Epithelial cell of esophagus (primary cell): ENCODE measurements at regions not wholly inside any gene's neighbourhood (a gene's known extent, or its start where the extent isn't known, plus 50 kb on each side); places are given as distances from the start of the nearest gene placed in this dataset.

Experiments
- DNase-seq: peaks from one replicate; pipeline ENCODE4 v3.0.0; 2010; ENCODE audit warnings: low read depth
- H3K4me3 ChIP-seq: 2 replicates; pipeline ENCODE4 v1.5.1; 2011; ENCODE audit warnings: mild to moderate bottlenecking, low read length, control low read depth
- TF ChIP-seq, protein P1 (sequence below): IDR thresholded peaks from 2 replicates; pipeline ENCODE4 v1.5.1; 2011; ENCODE audit warnings: low read depth, mild to moderate bottlenecking, low read length, control low read depth, inconsistent platforms; ENCODE audit not compliant: insufficient read depth; ENCODE audit errors: missing control alignments

GRCh38 chr9:89770531-89771174 lies 165.8 kb downstream of the GADD45G start:
- no peak overlapping the region for H3K4me3 ChIP-seq
- TF ChIP-seq, protein P1, sequence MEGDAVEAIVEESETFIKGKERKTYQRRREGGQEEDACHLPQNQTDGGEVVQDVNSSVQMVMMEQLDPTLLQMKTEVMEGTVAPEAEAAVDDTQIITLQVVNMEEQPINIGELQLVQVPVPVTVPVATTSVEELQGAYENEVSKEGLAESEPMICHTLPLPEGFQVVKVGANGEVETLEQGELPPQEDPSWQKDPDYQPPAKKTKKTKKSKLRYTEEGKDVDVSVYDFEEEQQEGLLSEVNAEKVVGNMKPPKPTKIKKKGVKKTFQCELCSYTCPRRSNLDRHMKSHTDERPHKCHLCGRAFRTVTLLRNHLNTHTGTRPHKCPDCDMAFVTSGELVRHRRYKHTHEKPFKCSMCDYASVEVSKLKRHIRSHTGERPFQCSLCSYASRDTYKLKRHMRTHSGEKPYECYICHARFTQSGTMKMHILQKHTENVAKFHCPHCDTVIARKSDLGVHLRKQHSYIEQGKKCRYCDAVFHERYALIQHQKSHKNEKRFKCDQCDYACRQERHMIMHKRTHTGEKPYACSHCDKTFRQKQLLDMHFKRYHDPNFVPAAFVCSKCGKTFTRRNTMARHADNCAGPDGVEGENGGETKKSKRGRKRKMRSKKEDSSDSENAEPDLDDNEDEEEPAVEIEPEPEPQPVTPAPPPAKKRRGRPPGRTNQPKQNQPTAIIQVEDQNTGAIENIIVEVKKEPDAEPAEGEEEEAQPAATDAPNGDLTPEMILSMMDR, result no peak
- DNase-seq, result no peak

DNA sequence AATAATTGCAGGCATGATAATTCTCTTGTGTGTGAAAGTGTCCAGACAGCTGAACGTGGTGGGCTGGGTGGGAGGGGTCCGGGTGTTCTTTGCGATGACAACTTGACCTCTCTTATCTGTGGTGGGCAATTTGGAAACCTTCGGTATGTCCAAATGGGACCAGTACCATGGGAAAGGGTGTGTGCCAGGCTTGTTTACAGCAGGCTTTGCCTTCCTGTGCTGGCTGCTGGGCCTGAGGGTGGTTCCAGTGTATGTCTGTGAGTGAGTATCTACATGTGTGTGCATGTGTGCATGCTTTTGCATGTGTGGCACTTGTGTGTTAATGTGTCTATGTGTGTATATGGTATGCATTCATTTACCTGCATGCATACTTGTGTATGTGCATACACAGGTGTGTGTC lies 166.4 kb downstream of the GADD45G start:
- TF ChIP-seq, protein P1, result no peak
- H3K4me3 ChIP-seq, result no peak overlapping the region
- no peak for DNase-seq

- TF ChIP-seq, protein P1, result no peak
- no peak for DNase-seq
- H3K4me3 ChIP-seq, result no peak overlapping the region
Observed at GRCh38 chr9:89773170-89773569, 168.4 kb downstream of the GADD45G start.

- no peak overlapping the region for H3K4me3 ChIP-seq
- TF ChIP-seq, protein P1, result no peak
- no peak for DNase-seq
Observed at GRCh38 chr9:89774858-89775370, 170.1 kb downstream of the GADD45G start.

GRCh38 chr9:89775641-89776040 lies 170.8 kb downstream of the GADD45G start:
- DNase-seq, result no peak
- TF ChIP-seq, protein P1, result no peak
- H3K4me3 ChIP-seq, result no peak overlapping the region

DNA sequence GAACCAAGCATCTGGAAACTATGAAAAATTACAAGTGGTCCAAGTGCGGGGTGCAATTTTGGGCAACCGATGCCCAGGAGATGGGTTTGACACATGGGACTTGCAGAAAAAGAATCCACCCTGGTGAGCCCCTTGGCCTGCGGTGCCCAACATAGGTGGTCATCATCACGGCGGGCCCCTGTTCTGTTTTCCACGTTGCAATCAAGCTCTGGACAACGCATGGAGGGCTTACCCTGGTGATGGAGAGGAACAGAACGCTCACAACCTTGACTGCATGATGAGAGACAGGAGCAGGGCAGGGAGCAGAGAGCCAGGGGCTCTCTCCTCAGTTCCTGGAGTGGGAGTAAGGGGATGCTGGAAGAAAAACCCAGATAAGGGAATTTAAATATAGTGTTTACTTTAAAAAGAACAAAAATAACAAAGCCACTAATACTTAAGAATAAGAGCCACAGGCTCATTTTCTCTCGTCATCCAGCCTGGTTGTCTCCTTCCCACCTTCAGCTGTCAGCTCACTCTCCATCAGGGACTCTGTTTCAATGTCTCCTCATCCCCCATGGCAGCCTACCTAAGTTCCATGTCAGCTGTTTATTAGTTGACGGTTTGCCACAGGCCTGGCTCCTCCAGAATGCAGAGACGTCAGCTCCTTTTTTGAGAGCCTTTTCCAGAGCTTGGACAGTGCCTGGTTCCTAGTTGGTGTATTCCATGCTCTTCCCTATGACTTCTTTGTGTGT lies 172.1 kb downstream of the GADD45G start:
- no peak overlapping the region for H3K4me3 ChIP-seq
- TF ChIP-seq, protein P1, result no peak
- DNase-seq, result no peak
